Astrocyte (in vitro differentiated cells and primary cell): ENCODE measurements at regions not wholly inside any gene's neighbourhood (a gene's known extent, or its start where the extent isn't known, plus 50 kb on each side); places are given as distances from the start of the nearest gene placed in this dataset.

Experiments
- EZH2 ChIP-seq: IDR thresholded peaks from 2 replicates; pipeline ENCODE4 v1.6.1; 2012; ENCODE audit warnings: mild to moderate bottlenecking, low read length, inconsistent platforms; ENCODE audit not compliant: insufficient read depth
- TF ChIP-seq, protein P1 (sequence below): IDR thresholded peaks from 2 replicates; pipeline ENCODE4 v1.5.1; 2011; ENCODE audit warnings: low read depth, mild to moderate bottlenecking, inconsistent platforms, low read length, moderate library complexity; ENCODE audit not compliant: insufficient read depth

DNA sequence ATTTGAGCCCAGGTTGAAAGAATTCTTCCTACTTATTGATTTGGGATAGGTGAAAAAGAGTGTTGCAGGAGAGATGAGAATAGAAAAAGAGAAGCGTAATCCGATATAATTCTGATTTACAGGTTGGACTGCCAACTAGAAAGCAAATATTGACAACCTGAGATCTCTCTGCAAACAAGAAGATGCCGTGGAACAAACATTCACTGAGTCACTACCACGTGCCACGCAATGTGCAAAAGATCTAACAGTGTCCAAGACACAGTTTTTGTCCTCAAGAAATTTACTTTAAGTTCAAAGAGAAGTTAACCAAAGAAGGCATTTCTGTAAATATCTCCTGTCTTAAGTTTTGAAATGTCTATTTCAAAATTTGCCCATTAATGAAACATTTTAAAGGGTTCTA is 578.0 kb upstream of the ARID1B start:
- TF ChIP-seq, protein P1, sequence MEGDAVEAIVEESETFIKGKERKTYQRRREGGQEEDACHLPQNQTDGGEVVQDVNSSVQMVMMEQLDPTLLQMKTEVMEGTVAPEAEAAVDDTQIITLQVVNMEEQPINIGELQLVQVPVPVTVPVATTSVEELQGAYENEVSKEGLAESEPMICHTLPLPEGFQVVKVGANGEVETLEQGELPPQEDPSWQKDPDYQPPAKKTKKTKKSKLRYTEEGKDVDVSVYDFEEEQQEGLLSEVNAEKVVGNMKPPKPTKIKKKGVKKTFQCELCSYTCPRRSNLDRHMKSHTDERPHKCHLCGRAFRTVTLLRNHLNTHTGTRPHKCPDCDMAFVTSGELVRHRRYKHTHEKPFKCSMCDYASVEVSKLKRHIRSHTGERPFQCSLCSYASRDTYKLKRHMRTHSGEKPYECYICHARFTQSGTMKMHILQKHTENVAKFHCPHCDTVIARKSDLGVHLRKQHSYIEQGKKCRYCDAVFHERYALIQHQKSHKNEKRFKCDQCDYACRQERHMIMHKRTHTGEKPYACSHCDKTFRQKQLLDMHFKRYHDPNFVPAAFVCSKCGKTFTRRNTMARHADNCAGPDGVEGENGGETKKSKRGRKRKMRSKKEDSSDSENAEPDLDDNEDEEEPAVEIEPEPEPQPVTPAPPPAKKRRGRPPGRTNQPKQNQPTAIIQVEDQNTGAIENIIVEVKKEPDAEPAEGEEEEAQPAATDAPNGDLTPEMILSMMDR, result no peak
- TF ChIP-seq EZH2, result no peak
